ENCODE measurements at regions not wholly inside any gene's neighbourhood (a gene's known extent, or its start where the extent isn't known, plus 50 kb on each side); places are given as distances from the start of the nearest gene placed in this dataset.

DNA sequence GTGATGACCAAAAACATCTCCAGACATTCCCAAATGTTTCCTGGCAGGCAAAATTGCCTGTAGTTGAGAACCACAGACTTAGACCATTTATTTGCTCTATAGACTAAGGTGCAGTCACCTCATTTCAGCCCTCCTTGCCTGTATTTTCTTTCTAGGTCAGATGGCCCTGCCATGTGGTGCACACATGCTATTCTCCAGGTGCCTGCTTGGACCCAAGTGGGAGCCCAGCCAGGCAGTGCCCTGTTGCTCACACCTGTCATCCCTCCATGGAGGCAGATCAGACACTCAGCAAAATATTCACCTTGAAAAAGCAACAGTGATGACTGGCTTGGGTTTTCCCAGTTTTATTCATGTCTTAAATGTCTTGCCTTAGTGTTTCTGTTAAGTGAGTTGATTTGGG, 311.4 kb downstream of the TFAP2C start:
- TF ChIP-seq TCF12 (IDR thresholded peaks at IDR 0.05; ENCODE audit: low read depth) (no peak), TEAD4 (IDR thresholded peaks at IDR 0.05) (no peak), YY1 (IDR thresholded peaks at IDR 0.05; ENCODE audit: low read depth) (no peak), MAX (IDR thresholded peaks at IDR 0.05) (no peak), NFIC (IDR thresholded peaks at IDR 0.05) (no peak), CEBPB (IDR thresholded peaks at IDR 0.05) (no peak), CREB1 (IDR thresholded peaks at IDR 0.05; ENCODE audit: low read depth) (no peak)

DNA sequence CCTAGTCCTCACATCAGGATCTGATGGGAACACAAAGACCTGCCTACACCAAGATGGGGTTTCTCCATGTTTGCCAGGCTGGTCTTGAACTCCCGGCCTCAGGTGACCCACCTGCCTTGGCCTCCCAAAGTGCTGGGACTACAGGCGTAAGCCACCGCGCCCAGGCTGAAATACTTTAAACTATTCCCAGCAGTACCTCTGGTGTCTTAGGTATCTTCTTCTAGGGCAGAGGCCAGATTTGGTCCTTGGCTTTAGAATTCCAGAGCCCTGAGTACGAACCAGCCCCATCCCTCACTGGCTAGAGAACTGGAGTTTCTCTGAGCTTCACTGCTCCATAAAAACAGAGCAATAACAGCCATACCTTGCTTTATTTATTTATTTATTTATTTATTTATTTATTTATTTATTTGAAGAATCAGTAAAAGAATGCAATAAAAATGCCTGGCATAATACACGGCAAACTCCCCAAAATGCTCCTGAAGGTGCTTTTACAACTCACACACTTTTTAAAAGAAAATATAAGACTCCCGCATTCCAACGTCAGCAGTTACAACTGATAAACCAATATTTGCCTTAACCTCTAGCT, 312.1 kb downstream of the TFAP2C start:
- TF ChIP-seq MAX (IDR thresholded peaks at IDR 0.05) (no peak), NFIC (IDR thresholded peaks at IDR 0.05) (no peak), FOXM1 (IDR thresholded peaks at IDR 0.05; ENCODE audit: borderline replicate concordance, low read depth) (no peak), CREB1 (IDR thresholded peaks at IDR 0.05; ENCODE audit: low read depth) (no peak), EP300 (IDR thresholded peaks at IDR 0.05; ENCODE audit: borderline replicate concordance) (no peak), EGR1 (IDR thresholded peaks at IDR 0.05) (no peak), USF1 (IDR thresholded peaks at IDR 0.05) (no peak), ZBTB7A (IDR thresholded peaks at IDR 0.05; ENCODE audit: low read depth) (no peak), TEAD4 (IDR thresholded peaks at IDR 0.05) (no peak), YY1 (IDR thresholded peaks at IDR 0.05; ENCODE audit: low read depth) (no peak), TAF1 (IDR thresholded peaks at IDR 0.05; ENCODE audit: low read depth) (no peak), RAD21 (IDR thresholded peaks at IDR 0.05; ENCODE audit: low read depth) (no peak), CEBPB (IDR thresholded peaks at IDR 0.05) (no peak), TCF12 (IDR thresholded peaks at IDR 0.05; ENCODE audit: low read depth) (no peak)
- TF ChIP-seq, protein P1, sequence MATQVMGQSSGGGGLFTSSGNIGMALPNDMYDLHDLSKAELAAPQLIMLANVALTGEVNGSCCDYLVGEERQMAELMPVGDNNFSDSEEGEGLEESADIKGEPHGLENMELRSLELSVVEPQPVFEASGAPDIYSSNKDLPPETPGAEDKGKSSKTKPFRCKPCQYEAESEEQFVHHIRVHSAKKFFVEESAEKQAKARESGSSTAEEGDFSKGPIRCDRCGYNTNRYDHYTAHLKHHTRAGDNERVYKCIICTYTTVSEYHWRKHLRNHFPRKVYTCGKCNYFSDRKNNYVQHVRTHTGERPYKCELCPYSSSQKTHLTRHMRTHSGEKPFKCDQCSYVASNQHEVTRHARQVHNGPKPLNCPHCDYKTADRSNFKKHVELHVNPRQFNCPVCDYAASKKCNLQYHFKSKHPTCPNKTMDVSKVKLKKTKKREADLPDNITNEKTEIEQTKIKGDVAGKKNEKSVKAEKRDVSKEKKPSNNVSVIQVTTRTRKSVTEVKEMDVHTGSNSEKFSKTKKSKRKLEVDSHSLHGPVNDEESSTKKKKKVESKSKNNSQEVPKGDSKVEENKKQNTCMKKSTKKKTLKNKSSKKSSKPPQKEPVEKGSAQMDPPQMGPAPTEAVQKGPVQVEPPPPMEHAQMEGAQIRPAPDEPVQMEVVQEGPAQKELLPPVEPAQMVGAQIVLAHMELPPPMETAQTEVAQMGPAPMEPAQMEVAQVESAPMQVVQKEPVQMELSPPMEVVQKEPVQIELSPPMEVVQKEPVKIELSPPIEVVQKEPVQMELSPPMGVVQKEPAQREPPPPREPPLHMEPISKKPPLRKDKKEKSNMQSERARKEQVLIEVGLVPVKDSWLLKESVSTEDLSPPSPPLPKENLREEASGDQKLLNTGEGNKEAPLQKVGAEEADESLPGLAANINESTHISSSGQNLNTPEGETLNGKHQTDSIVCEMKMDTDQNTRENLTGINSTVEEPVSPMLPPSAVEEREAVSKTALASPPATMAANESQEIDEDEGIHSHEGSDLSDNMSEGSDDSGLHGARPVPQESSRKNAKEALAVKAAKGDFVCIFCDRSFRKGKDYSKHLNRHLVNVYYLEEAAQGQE (IDR thresholded peaks at IDR 0.05; ENCODE audit: low read depth) = no peak

DNA sequence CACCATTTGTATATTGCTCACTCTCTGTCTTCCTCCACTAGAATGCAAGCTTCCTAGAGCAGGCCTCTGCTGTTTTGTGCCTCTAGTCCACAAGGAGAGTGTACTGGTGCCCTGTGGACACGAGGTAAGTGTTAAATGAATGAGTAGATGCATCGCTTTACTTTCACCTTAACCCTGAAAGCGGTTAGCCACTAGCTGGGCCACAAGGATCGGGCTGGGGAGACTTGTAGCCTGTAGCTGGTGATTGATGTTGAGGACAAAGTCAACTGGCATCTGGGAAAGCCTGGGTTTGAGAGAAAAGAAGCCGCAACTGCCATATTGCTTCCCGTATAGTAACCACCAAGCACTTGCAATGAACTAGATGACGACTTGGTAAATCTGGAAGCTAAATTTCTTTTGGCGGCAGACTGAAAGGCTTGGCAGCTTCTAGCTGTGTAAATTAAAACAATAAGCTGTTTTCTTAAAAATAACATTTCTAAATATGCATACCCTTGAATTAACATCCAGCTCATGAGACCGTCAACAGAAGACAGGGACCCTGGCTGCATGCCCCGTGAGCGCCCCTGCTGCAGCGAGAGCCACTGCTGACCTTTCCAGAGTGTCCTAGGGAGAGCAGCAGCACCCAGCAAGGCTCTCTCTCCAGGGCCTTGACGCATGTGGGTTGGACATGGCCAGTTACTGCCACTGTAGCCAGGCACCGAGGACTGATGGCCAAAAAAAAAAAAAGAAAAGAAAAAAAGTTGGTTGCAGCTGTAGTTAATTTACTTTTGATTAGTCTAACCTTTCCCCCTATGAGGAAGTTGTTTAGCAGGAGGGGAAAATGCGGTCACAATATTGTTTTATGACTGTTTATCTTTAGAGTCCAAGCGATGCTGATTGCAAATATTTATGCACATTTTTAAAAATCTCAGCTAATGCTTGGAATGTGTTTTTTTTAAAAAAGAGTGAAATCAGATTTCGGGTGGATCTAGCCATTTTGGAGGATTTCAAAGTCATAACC, 315.1 kb downstream of the TFAP2C start:
- TF ChIP-seq ZBTB7A (IDR thresholded peaks at IDR 0.05; ENCODE audit: low read depth) = no peak
- TF ChIP-seq FOXM1 (IDR thresholded peaks at IDR 0.05; ENCODE audit: borderline replicate concordance, low read depth) = no peak
- no peak for TF ChIP-seq EP300 (IDR thresholded peaks at IDR 0.05; ENCODE audit: borderline replicate concordance)
- TF ChIP-seq NFIC (IDR thresholded peaks at IDR 0.05) = no peak
- TF ChIP-seq YY1 (IDR thresholded peaks at IDR 0.05; ENCODE audit: low read depth) = no peak
- no peak for TF ChIP-seq TCF12 (IDR thresholded peaks at IDR 0.05; ENCODE audit: low read depth)
- no peak for TF ChIP-seq TEAD4 (IDR thresholded peaks at IDR 0.05)
- TF ChIP-seq USF1 (IDR thresholded peaks at IDR 0.05) = no peak
- TF ChIP-seq CEBPB (IDR thresholded peaks at IDR 0.05) = no peak
- TF ChIP-seq RAD21 (IDR thresholded peaks at IDR 0.05; ENCODE audit: low read depth) = no peak
- TF ChIP-seq, protein P1 (IDR thresholded peaks at IDR 0.05; ENCODE audit: low read depth) = no peak

GRCh38 chr20:56945057-56945456, 316.0 kb downstream of the TFAP2C start:
- TF ChIP-seq YY1 (IDR thresholded peaks at IDR 0.05; ENCODE audit: low read depth) (no peak), FOXM1 (IDR thresholded peaks at IDR 0.05; ENCODE audit: borderline replicate concordance, low read depth) (no peak), CEBPB (IDR thresholded peaks at IDR 0.05) (no peak), EP300 (IDR thresholded peaks at IDR 0.05; ENCODE audit: borderline replicate concordance) (no peak), MAX (IDR thresholded peaks at IDR 0.05) (no peak), EGR1 (IDR thresholded peaks at IDR 0.05) (no peak), TCF12 (IDR thresholded peaks at IDR 0.05; ENCODE audit: low read depth) (no peak), TEAD4 (IDR thresholded peaks at IDR 0.05) (no peak), TAF1 (IDR thresholded peaks at IDR 0.05; ENCODE audit: low read depth) (no peak), NFIC (IDR thresholded peaks at IDR 0.05) (no peak), ZBTB7A (IDR thresholded peaks at IDR 0.05; ENCODE audit: low read depth) (no peak), CREB1 (IDR thresholded peaks at IDR 0.05; ENCODE audit: low read depth) (no peak), RAD21 (IDR thresholded peaks at IDR 0.05; ENCODE audit: low read depth) (no peak), USF1 (IDR thresholded peaks at IDR 0.05) (no peak)
- TF ChIP-seq, protein P1 (IDR thresholded peaks at IDR 0.05; ENCODE audit: low read depth) = no peak

Data from Ishikawa (cell line).